Left ventricle myocardium inferior (tissue), 1 donor: ENCODE measurements at regions not wholly inside any gene's neighbourhood (a gene's known extent, or its start where the extent isn't known, plus 50 kb on each side); places are given as distances from the start of the nearest gene placed in this dataset. TPM values are rescaled to one million over a fixed set of nuclear protein-coding genes. Genes with fewer than 3 reads are reported as not detected.
"Not testable (repeated sequence)": the region's sequence is repeated elsewhere in the genome, so short reads cannot be mapped to it uniquely, and the experiment has no call there.

Experiments
- DNase-seq: peaks from one replicate; pipeline ENCODE4 v3.0.0-alpha.2; 2020
- H3K27ac ChIP-seq: fragments of 200-600 bp; replicated peaks from 2 replicates; pipeline ENCODE4 v1.8.0; 2021
- H3K27me3 ChIP-seq: fragments of 200-600 bp; 2 replicates; pipeline ENCODE4 v1.8.0; 2021; ENCODE audit warnings: low read depth
- H3K36me3 ChIP-seq: fragments of 200-600 bp; 2 replicates; pipeline ENCODE4 v1.8.0; 2021
- H3K4me1 ChIP-seq: fragments of 200-600 bp; 2 replicates; pipeline ENCODE4 v1.8.0; 2021
- H3K4me3 ChIP-seq: fragments of 200-600 bp; 2 replicates; pipeline ENCODE4 v1.8.0; 2021; ENCODE audit warnings: mild to moderate bottlenecking, moderate library complexity
- H3K9me3 ChIP-seq: fragments of 200-600 bp; replicated peaks from 2 replicates; pipeline ENCODE4 v1.8.0; 2021
- CTCF ChIP-seq: fragments of 200-600 bp; IDR thresholded peaks from 2 replicates; pipeline ENCODE4 v1.8.0; 2021; ENCODE audit warnings: antibody characterized with exemption, mild to moderate bottlenecking, borderline replicate concordance
- intact Hi-C: fragments of 100-400 bp; cut with micrococcal nuclease; formaldehyde crosslinking; loops from one replicate; pipeline ENCODE4 v1.11.0; 2022
- microRNA-seq: library from miRNA; unstranded; fragments of <30 nt; microRNA quantifications from one replicate; pipeline ENCODE4 v1.2.0, GENCODE V29; 2020
- donor health status: DM: no; HTN: yes; CAD: no; lungs with severe emphysema.

GRCh38 chr5:87210743-87211142, 56.9 kb upstream of the RASA1 start:
- intact Hi-C loops = no loop called here
- no peak for TF ChIP-seq CTCF
- H3K4me1 ChIP-seq = no peaks in the 10 kb centered on the region
- H3K9me3 ChIP-seq = peaks cover 16% of the 10 kb centered on the region
- DNase-seq = no peak
- H3K27ac ChIP-seq = no peak overlapping the region
- no peak overlapping the region for H3K4me3 ChIP-seq
- no peaks in the 10 kb centered on the region for H3K27me3 ChIP-seq
- H3K36me3 ChIP-seq = no peaks in the 10 kb centered on the region

GRCh38 chr5:87211676-87212075, 56.0 kb upstream of the RASA1 start:
- Histone ChIP-seq H3K27ac (no peak overlapping the region), H3K36me3 (no peaks in the 10 kb centered on the region), H3K4me1 (no peaks in the 10 kb centered on the region), H3K9me3 (peaks cover 16% of the 10 kb centered on the region), H3K4me3 (no peak overlapping the region), H3K27me3 (no peaks in the 10 kb centered on the region)
- no peak for DNase-seq
- intact Hi-C loops = no loop called here
- TF ChIP-seq CTCF = no peak

GRCh38 chr5:87212183-87212582, 55.5 kb upstream of the RASA1 start:
- DNase-seq, H3K4me1 ChIP-seq, H3K4me3 ChIP-seq, intact Hi-C loops, H3K36me3 ChIP-seq, H3K27ac ChIP-seq, H3K27me3 ChIP-seq: not testable (repeated sequence)
- peaks cover 16% of the 10 kb centered on the region for H3K9me3 ChIP-seq

GRCh38 chr5:87217480-87217879, 50.2 kb upstream of the RASA1 start:
- H3K27ac ChIP-seq, H3K27me3 ChIP-seq, intact Hi-C loops, H3K36me3 ChIP-seq, DNase-seq, H3K4me1 ChIP-seq, H3K4me3 ChIP-seq: not testable (repeated sequence)
- H3K9me3 ChIP-seq = peaks cover 12% of the 10 kb centered on the region

Small RNA genes in the stretch of these regions (microRNA-seq; reads per million reads assigned to microRNA genes)
- gene MIR4280 = not detected
